ENCODE measurements at regions not wholly inside any gene's neighbourhood (a gene's known extent, or its start where the extent isn't known, plus 50 kb on each side); places are given as distances from the start of the nearest gene placed in this dataset.

DNA sequence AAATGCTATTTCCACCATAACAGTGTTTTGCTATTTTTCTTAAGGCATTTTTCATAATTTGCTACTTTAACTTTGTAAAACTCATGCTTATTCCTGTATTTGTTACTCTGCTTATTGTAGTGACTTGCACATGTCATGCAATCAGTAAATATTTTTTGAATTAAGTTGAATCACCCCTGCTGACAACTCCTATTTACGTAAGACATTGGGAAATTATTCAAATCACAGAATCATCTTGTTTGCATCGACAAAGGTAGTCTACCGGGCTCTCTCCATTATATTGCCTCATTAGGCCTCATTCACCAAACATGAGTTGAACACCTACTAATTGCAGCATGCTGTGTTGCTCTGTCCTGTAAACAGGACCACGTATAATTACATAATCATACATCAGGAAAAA is 478.5 kb upstream of the ZEB2 start:
- H3K9me3 Mint-ChIP-seq: no peaks in the 10 kb centered on the region; a peak in 1 of 5 replicates
- no peak overlapping the region for H3K23ac ChIP-seq (ENCODE audit: insufficient read length, low read depth, low read length)
- H3K14ac ChIP-seq (ENCODE audit: insufficient read depth, low read length): no peak overlapping the region
- H3K56ac ChIP-seq (ENCODE audit: insufficient read length, low read depth, low read length): no peak overlapping the region
- H3K36me3 Mint-ChIP-seq (ENCODE audit: insufficient read depth in 1 of 3, low read depth in 3 of 3): no peaks in the 10 kb centered on the region
- H3K27ac ChIP-seq (ENCODE audit: insufficient read length, low read depth, low read length): no peak overlapping the region
- H3K4me1 ChIP-seq (ENCODE audit: insufficient read depth, low read length): no peaks in the 10 kb centered on the region
- no peak overlapping the region for H3K9ac ChIP-seq (ENCODE audit: extremely low read depth, insufficient read length, low read length)
- H3K27me3 ChIP-seq (ENCODE audit: insufficient read depth, low read length): no peaks in the 10 kb centered on the region
- WGBS (ENCODE audit: extremely low coverage, insufficient read length, low lambda C conversion rate): no CpG with 5 or more reads among the region's 4 CpGs
- no peak overlapping the region for H4K5ac ChIP-seq (ENCODE audit: insufficient read length, low read depth, low read length)
- no peak for DNase-seq
- no peak overlapping the region for H2BK20ac ChIP-seq (ENCODE audit: low read depth, low read length, poor library complexity, severe bottlenecking)
- no peak overlapping the region for H3K4ac ChIP-seq (ENCODE audit: low read depth, low read length)
- H2BK12ac ChIP-seq (ENCODE audit: insufficient read length, low read depth, low read length): no peak overlapping the region
- TF ChIP-seq, protein P1, sequence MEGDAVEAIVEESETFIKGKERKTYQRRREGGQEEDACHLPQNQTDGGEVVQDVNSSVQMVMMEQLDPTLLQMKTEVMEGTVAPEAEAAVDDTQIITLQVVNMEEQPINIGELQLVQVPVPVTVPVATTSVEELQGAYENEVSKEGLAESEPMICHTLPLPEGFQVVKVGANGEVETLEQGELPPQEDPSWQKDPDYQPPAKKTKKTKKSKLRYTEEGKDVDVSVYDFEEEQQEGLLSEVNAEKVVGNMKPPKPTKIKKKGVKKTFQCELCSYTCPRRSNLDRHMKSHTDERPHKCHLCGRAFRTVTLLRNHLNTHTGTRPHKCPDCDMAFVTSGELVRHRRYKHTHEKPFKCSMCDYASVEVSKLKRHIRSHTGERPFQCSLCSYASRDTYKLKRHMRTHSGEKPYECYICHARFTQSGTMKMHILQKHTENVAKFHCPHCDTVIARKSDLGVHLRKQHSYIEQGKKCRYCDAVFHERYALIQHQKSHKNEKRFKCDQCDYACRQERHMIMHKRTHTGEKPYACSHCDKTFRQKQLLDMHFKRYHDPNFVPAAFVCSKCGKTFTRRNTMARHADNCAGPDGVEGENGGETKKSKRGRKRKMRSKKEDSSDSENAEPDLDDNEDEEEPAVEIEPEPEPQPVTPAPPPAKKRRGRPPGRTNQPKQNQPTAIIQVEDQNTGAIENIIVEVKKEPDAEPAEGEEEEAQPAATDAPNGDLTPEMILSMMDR (conservative IDR thresholded peaks at IDR 0.05): no peak
- no peaks in the 10 kb centered on the region for H3K4me1 Mint-ChIP-seq
- H3K79me2 ChIP-seq (ENCODE audit: insufficient read depth, low read length): no peaks in the 10 kb centered on the region
- no peaks in the 10 kb centered on the region for H3K9me3 ChIP-seq (ENCODE audit: control insufficient read depth, low read depth, low read length)
- H3T11ph ChIP-seq (ENCODE audit: low read length): no peak overlapping the region
- no peaks in the 10 kb centered on the region for H4K20me1 ChIP-seq (ENCODE audit: control insufficient read depth, insufficient read depth, insufficient read length)
- no peaks in the 10 kb centered on the region for H3K27me3 Mint-ChIP-seq (ENCODE audit: low read depth)
- no peaks in the 10 kb centered on the region for H3K23me2 ChIP-seq (ENCODE audit: insufficient read length, low read depth, low read length, poor library complexity, severe bottlenecking)
- no peak overlapping the region for H2BK120ac ChIP-seq (ENCODE audit: low read depth, low read length, poor library complexity, severe bottlenecking)
- H3K27ac Mint-ChIP-seq: no peak overlapping the region; a peak in 1 of 7 replicates
- no peaks in the 10 kb centered on the region for H3K79me1 ChIP-seq (ENCODE audit: insufficient read depth, low read depth, low read length, poor library complexity, severe bottlenecking)
- H2AFZ ChIP-seq (ENCODE audit: low read length): no peak overlapping the region
- no peak overlapping the region for H4K8ac ChIP-seq (replicated peaks; ENCODE audit: insufficient read length, low read depth, low read length)
- H3K4me3 Mint-ChIP-seq: no peak overlapping the region
- no peak overlapping the region for H2AK5ac ChIP-seq (ENCODE audit: insufficient read length, low read length)
- H3K4me2 ChIP-seq (ENCODE audit: insufficient read depth, insufficient read length, low read length): no peak overlapping the region
- no peak overlapping the region for H4K91ac ChIP-seq (ENCODE audit: insufficient read length, low read depth, low read length)
- no peak overlapping the region for H3K18ac ChIP-seq (ENCODE audit: insufficient read length, low read depth, low read length)
- H2BK5ac ChIP-seq (ENCODE audit: insufficient read length, low read length): no peak overlapping the region
- H2BK15ac ChIP-seq (ENCODE audit: low read depth, low read length): no peak overlapping the region
